Nucleus accumbens (tissue), 56 donors: ENCODE measurements at regions not wholly inside any gene's neighbourhood (a gene's known extent, or its start where the extent isn't known, plus 50 kb on each side); places are given as distances from the start of the nearest gene placed in this dataset.

Experiments used
- DNase-seq, 56 donors: peaks; one replicate each; lab custom pipeline; 2025; lab: John Stamatoyannopoulos, UW

- DNase-seq: no peak
These were observed 72.0 kb upstream of the PJA1 start for GRCh38 chrX:69237236-69237635.

GRCh38 chrX:69236641-69237040 lies 71.4 kb upstream of the PJA1 start:
- no peak for DNase-seq

GRCh38 chrX:69234624-69235023 lies 69.4 kb upstream of the PJA1 start:
- DNase-seq: no peak

- DNase-seq: no peak
These were observed 67.7 kb upstream of the PJA1 start for GRCh38 chrX:69232945-69233344.

- DNase-seq: no peak
These were observed 66.7 kb upstream of the PJA1 start for GRCh38 chrX:69231903-69232302.

GRCh38 chrX:69229436-69229835 lies 64.2 kb upstream of the PJA1 start:
- no peak for DNase-seq

GRCh38 chrX:69228732-69229131 lies 63.5 kb upstream of the PJA1 start:
- DNase-seq: no peak

GRCh38 chrX:69226459-69227158 lies 61.4 kb upstream of the PJA1 start:
- DNase-seq: no peak

GRCh38 chrX:69222103-69223090 lies 57.1 kb upstream of the PJA1 start:
- DNase-seq: peak in 53 of 56 donors; percentile 0 to 83 (median 45)

GRCh38 chrX:69221239-69222102 lies 56.2 kb upstream of the PJA1 start:
- no peak for DNase-seq

GRCh38 chrX:69218407-69218997 lies 53.2 kb upstream of the PJA1 start:
- no peak for DNase-seq

- DNase-seq: peak in 2 of 56 donors; percentile 1 to 2
These were observed 51.7 kb upstream of the PJA1 start for GRCh38 chrX:69216911-69217310.

- DNase-seq: no peak
These were observed 51.2 kb upstream of the PJA1 start for GRCh38 chrX:69216446-69216845.

GRCh38 chrX:69215161-69215875 lies 50.1 kb upstream of the PJA1 start:
- no peak for DNase-seq
